ENCODE measurements at regions not wholly inside any gene's neighbourhood (a gene's known extent, or its start where the extent isn't known, plus 50 kb on each side); places are given as distances from the start of the nearest gene placed in this dataset.

GRCh38 chrX:109943092-109943739 lies 59.7 kb upstream of the TMEM164 start:
- Histone ChIP-seq H3K27me3 (peaks cover 0 to 72% of the 10 kb centered on the region in 2 donors), H3K4me1 (no peaks in the 10 kb centered on the region), H3K4me3 (no peak overlapping the region), H3K27ac (no peak overlapping the region), H3K36me3 (no peaks in the 10 kb centered on the region), H3K9me3 (no peaks in the 10 kb centered on the region)
- no peak for TF ChIP-seq CTCF (IDR thresholded peaks at IDR 0.05)
- TF ChIP-seq POLR2AphosphoS5 (IDR thresholded peaks at IDR 0.05): no peak
- no peak for TF ChIP-seq POLR2A (IDR thresholded peaks at IDR 0.05)
- intact Hi-C loops (cut with DNase I; ENCODE audit: low total_unique reads): no loop called here
- no peak for DNase-seq (ENCODE audit: low spot score in 2 of 2)

GRCh38 chrX:109943740-109944092 lies 59.2 kb upstream of the TMEM164 start:
- Histone ChIP-seq H3K4me3 (no peak overlapping the region), H3K27me3 (peaks cover 0 to 70% of the 10 kb centered on the region in 2 donors), H3K9me3 (no peaks in the 10 kb centered on the region), H3K4me1 (no peaks in the 10 kb centered on the region), H3K27ac (no peak overlapping the region), H3K36me3 (no peaks in the 10 kb centered on the region)
- DNase-seq (ENCODE audit: low spot score in 2 of 2): no peak
- TF ChIP-seq CTCF (IDR thresholded peaks at IDR 0.05): no peak
- TF ChIP-seq POLR2AphosphoS5 (IDR thresholded peaks at IDR 0.05): no peak
- TF ChIP-seq POLR2A (IDR thresholded peaks at IDR 0.05): no peak
- intact Hi-C loops (cut with DNase I; ENCODE audit: low total_unique reads): no loop called here

GRCh38 chrX:109952050-109952449 lies 50.9 kb upstream of the TMEM164 start:
- H3K4me3 ChIP-seq: no peak overlapping the region
- H3K36me3 ChIP-seq: no peaks in the 10 kb centered on the region
- no peak for TF ChIP-seq POLR2AphosphoS5 (IDR thresholded peaks at IDR 0.05)
- TF ChIP-seq POLR2A (IDR thresholded peaks at IDR 0.05): no peak
- TF ChIP-seq CTCF (IDR thresholded peaks at IDR 0.05): no peak
- no peak for DNase-seq (ENCODE audit: low spot score in 2 of 2)
- H3K27ac ChIP-seq: peak overlapping the region in 1 of 2 donors; percentile 5
- intact Hi-C loops (cut with DNase I; ENCODE audit: low total_unique reads): no loop called here
- no peaks in the 10 kb centered on the region for H3K4me1 ChIP-seq
- peaks cover 0 to 42% of the 10 kb centered on the region in 2 donors for H3K27me3 ChIP-seq
- H3K9me3 ChIP-seq: no peaks in the 10 kb centered on the region

GRCh38 chrX:109952985-109953905 lies 49.7 kb upstream of the TMEM164 start:
- no peaks in the 10 kb centered on the region for H3K9me3 ChIP-seq
- no peaks in the 10 kb centered on the region for H3K4me1 ChIP-seq
- H3K4me3 ChIP-seq: no peak overlapping the region
- intact Hi-C loops (cut with DNase I; ENCODE audit: low total_unique reads): no loop called here
- DNase-seq (ENCODE audit: low spot score in 2 of 2): no peak
- no peaks in the 10 kb centered on the region for H3K36me3 ChIP-seq
- H3K27ac ChIP-seq: no peak overlapping the region
- H3K27me3 ChIP-seq: peaks cover 0 to 30% of the 10 kb centered on the region in 2 donors
- TF ChIP-seq POLR2AphosphoS5 (IDR thresholded peaks at IDR 0.05): no peak
- TF ChIP-seq CTCF (IDR thresholded peaks at IDR 0.05): no peak
- no peak for TF ChIP-seq POLR2A (IDR thresholded peaks at IDR 0.05)
